GM21390 (cell line): ENCODE measurements at regions not wholly inside any gene's neighbourhood (a gene's known extent, or its start where the extent isn't known, plus 50 kb on each side); places are given as distances from the start of the nearest gene placed in this dataset.

Experiments used
- ATAC-seq: cut with Tn5 transposase; IDR thresholded peaks from one replicate; pipeline ENCODE4 v1.9.1; 2021; ENCODE audit not compliant: unreplicated experiment

DNA sequence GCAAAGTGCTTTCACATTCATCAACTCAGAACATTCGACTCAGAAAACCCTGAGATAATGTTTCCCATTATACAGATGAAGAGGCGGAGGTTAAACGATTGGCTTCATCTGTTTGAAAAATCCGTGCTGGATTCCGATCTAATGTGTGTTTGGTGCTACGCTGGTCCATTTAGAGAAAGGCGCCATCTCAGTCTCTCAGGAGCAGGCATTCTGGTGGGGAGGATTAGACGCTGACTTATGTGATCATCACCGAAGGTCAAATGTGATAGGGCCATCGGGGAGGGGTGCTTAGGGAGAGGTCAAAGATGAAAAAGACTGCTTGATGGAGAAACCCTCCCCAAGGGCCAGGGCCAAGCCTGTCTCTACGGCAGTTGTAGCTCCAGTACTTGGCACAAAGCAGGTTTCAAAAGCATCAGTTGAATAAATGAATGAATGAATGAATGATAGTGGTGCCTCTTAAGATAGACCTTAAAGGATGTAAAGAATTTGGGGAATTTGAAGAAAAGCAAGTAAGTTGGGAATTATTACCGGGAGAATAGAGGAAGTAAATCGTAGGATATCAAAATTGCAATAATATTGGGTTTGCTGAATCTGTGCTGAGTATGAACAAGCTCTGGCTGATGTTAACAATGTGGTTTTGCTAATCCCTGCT, 160.6 kb upstream of the SHB start:
- no peak for ATAC-seq

DNA sequence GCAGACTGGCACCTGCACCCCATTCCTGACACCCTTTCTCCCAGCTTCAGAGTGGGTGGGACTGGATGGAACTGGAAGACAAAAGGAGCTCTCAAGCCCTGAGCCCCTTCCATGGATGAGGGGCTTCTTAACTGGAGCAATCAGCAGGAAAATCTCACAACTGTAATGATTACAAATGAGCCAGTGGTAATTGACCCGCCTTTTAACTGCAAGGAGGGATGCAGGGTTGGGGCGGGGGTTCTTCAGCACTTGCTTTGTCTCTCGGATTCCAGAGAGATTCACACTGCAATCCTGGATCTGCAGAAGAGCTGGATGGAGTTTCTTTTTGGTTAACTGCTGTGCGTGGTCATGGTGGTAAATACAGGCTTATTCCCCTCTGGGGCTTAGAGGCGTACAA, 160.1 kb upstream of the SHB start:
- no peak for ATAC-seq

DNA sequence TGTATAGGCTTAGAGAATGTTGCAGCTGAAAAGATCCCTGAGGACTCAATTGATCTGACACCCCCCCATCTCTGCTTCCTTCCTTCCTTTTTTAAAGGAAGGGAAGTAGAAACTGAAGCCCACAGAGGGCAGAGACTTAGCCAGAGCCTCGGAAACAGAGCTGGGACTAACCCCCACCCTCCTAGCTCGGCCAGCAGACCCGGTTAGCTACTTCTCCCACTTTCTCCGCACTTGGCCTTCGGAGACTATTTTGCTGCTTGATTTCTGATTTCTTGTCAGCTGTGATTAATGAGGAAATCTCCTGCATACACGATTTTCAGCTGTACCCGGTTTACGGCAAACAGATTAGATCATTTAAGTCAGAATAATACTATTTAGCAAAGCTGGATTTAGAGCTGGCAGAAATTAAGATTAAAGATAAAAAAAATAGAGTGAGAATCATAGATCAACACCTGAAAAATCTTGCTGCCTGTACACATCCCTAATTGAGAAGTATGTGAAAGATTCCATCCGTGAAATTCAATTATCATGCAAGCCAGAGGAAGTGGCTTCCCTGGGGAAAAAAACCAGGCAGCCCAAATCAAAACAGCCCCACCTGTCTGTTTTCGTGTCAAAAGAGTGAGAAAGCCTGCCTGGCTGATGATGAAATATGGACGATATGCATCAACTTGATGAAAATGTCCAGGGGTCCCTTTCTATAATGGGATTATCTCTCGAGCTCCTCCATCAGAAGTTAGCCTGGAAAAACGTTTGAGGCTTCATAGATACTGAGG, 159.5 kb upstream of the SHB start:
- ATAC-seq: no peak

DNA sequence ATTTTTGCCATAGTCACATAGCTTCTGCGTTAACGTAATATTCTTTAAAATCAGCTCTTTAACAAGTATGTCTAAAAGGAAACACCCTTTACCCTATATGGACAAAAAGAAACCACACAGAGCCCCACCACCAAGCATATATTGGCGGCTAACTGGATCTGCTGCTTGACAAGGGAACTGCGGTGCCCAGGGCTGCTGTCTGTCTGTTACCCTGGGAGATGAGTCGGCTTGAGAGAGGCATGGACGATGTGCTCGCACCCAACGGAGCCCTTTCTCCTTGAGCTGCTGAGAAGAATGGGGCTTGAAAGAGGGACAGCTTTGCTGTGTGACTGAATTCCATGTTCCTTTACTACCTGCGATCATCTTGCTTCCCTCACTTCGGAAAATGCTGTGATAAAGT, 158.6 kb upstream of the SHB start:
- no peak for ATAC-seq

DNA sequence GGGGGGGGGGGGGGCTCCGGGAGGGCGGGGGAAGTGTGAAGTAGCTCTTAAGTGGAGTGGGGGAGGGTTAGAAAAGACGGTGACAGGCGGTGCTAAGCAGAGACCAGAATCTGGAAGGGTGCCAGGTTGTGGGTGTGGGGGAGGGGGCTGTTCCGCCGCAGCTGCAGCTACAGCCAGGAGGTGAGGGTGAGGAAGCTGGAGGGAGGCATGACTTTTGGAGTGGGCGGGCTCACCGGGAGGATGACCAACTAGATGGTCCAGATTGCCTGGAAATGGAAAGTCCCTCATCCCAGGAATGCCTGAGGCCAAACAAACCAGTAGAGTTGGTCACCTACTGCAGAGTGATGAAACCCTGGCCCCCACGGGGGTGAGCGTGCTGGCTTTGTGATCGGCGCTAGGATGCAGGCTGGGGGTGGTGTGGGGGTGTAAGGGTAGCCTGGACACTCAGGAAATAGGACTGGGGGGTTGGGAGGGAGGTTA, 158.1 kb upstream of the SHB start:
- no peak for ATAC-seq

DNA sequence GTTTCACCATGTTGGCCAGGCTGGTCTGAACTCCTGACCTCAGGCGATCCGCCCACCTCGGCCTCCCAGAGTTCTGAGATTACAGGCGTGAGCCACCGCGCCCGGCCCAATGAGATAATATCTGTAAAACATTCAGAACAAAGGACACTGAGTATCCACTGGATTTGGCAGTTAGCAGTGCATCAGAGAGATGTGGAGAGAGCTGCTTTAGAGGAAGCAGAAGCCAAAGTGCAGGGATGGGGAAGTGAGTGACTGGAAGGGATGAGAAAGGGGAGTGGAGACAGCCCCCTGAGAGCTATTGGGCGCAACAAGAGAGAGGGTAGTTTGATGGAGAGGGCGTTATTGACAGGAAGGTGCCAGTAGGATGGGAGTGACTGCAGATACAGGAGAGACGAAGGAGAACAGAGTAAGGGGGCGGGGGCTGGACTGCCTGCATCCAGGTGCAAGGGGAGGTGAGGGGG, 157.5 kb upstream of the SHB start:
- ATAC-seq: no peak

DNA sequence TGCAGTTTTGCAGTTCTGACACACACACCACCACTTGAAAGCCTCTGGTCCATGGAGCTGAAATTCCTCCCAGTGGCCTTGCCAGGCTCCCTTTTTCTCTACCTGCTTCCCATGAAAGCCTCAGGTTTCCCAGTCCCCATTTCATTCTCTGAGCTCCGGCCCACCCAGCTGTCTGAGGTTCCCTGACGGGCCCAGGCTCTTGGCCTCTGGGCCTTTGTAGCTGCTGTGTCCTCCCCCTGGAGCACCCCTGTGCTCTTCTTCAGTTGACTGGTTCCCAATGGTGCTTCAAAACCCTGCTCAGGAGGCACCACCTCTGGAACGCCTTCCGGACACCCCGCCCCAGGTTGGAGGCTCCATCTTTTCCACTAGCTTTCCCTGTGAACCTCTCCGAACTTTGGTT, 155.9 kb upstream of the SHB start:
- ATAC-seq: no peak

DNA sequence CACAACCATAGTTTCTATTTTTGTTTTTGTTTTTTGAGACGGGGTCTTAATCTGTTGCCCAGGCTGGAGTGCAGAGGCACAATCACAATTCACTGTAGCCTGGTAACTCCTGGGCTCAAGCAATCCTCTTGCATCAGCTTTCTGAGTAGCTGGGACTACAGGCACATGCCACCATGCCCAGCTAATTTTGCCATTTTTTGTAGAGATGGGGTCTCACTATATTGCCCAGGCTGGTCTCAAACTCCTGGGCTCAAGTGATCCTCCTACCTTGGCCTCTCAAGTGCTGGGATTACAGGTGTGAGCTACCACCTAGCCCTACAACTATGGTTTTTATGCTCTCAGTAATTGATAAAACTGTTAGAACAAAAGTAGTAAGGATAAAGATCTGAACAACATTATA, 147.5 kb upstream of the SHB start:
- ATAC-seq: no peak

DNA sequence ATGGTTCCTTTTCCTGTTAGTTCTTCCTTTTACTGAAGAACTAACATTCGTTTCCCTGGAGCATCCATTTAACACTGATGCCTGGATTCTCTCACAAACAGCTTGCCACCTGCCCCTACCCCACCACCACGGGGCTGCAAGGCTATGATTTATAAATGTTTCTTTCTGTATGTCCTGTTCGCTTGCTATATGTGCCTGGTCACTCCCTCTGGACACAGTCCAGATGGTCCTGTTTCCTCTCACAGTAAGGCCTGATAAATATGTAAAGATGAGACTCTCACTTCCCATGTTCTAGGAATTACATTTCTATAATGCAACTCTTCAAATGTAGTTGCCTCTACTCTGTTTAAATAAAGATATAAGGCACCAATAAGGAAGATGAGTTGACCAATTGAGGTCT, 146.4 kb upstream of the SHB start:
- no peak for ATAC-seq

DNA sequence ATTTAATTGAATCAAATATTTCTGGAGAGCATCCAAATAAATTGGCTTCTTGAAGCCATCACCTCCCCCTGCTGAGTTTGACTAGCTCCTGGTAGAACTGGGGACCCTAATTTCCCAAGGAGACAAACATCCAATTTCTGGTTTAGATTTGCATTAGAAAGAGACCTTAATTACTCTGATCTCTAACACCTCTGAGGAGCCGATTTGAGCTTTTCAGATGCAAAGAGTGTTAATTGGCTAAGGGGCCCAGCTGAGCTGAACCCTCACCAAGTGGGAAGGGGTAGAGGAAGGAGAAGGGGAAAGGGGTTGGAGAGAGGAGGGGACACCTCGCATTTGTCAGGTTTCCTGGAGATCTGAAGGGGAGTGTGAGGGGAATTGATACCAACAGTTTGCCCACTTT, 145.4 kb upstream of the SHB start:
- ATAC-seq: no peak

DNA sequence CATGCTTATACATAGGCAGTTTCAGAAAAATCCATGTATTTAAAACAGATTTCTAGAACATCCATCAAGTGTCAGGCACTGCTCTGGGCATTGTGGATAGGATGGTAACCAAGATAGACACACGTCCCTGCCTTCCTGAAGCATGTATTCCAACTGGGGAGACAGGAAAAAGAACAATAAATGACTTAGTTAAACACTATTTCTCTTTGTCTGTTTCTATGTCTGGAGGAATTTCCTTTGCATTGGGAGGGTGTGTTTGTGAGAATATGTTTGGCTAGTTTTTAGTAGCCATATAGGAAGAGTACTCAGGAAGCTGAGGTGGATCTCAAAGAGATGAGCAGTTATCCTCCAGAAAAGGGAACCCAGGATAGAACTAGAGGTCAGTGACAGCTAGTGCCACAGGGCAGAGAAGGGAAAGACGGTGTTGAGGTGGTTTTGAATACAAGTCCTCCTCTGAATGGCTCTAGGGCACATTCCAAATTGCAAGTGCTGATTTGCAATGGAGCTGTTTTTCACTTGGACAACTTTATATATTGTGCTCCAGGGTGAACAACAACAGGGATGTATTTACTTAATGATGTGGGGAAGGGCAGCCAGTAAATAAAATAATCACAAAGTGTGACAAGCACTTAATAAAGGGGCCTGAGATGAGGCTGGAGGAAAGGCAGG, 144.7 kb upstream of the SHB start:
- ATAC-seq: no peak

DNA sequence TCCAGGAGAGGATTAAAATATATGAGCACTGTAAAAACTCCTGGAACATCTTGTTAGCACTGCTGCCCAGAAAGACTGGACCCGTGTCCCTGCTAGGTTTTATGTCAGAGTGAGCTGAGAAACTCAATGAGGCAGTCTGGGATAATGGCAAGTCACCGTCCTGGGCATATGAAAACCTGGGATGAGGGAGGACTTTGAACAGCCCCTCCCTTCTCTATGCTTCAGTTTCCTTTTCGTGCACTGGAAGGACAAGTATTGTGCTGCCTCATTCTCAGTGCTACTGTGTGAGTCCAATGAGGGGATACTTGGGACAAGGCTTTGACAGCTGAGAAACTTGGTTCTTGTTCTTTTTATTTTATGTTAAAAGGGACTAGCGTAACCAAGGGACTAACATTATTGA, 143.0 kb upstream of the SHB start:
- ATAC-seq: no peak

DNA sequence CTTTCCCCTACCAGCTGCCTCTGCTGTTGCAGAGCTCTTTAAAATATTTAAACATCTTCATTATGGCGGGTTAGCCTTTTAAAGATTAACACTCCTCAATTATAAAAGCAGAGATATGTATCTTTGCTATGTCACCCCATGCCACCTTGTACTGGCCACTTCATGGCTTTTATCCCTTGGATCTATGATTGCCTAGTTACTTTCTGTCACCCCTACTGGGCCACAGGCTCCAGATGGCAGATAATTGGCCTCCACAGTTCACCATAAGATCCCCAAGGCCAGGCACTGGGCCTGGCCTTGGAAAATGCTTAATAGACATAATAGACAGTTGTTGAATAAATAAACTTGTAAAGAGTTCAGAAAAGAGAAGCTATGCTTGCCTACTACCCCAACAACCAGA, 142.0 kb upstream of the SHB start:
- no peak for ATAC-seq

DNA sequence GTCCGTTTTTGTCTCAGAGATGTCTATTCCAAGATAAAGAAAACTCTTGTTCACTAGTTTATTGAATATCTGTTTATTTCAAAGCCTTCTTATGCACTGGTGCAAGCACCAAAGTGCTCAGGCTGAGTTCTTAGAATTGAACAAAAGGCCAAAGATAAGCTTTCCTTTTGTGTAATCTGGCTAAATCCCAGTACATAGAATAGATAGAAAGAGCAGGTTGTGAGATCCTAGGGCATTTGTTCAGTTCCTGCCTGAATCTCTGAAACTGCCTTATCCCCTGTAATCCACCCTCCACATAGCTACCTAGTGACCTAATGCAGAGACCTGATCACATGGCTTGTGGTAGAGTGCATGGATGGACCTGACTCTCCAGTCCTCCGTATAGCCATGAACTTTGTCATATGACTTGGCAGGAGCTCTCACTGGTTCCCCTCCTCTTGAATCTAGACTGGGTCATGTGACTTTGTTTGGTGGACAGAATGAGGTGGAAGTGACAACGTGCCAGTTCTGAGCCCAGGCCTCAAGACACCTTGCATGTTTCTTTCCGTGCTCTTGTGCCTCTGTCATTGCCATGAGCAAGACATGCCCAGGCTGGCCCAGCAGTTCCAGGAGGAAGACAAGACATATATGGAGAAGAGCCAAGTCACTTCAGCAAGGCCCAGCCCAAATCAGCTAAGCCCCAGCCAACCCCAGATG, 139.3 kb upstream of the SHB start:
- ATAC-seq: no peak

DNA sequence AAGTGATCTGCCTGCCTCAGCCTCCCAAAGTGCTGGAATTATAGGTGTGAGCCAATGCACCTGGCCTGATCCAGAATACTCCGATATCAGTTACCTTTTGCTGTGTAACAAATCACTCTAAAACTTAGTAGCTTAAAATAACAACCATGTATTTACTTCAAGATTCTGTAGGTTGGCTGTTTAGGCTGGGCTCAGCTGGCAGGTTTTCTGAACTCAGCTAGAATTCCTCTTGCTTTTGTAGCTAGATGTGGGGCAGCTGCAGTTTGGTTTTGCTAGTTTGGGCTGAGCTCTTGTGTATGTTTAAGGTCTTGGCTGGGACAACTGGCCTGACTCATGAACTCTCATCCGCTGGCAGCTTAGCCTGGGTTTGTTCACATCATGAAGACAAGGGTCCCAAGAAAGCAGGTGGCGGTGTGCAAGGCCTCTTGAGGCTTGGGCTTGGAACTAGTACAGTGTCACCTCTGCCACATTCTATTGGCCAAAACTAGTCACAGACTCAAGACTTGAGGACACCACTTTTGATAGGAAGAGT, 138.3 kb upstream of the SHB start:
- no peak for ATAC-seq

DNA sequence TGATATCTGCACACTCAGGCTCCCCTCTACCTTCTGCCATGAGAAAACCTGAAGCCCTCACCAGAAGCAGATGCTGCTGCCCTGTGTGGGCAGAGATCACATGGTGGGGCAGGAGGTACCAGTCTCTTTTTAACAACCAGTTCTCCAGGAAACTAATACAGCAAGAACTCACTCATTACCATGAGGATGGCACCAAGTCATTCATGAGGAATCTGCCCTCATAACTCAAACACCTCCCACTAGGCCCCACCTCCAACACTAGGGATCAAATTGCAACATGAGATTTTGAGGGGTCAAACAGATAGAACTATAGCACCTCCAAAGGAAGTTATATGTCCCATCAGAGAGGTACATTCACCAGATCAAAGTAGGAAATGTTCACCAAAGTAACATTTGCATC, 136.3 kb upstream of the SHB start:
- ATAC-seq: no peak

DNA sequence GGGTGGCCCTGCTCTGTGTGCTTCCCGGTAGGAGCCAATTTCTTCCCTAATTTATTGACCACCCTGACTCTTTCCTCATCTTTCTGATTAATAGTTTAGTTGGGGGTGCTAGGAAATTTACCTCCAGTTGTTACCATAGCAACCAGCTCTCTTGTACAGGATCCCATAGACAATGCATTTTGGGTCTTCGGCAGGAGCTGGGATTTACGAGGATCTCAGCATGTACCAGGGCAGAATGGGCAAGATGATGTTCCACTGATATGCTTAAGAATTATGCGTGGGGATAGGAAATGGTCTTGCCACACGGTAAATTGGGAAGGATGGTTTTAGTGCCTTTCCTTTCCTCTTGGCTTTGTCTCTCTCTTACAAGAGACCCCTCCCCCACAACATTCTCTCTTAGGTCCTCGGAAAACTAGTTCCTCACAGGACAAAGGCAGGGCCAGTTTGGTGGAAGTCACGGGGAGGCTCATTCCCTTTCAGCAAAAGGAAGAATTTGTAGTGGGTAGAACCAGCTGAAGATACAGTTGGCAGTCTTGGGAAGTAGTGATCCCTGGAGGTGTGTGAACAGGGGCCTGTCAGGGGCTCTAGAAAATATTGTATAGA, 133.4 kb upstream of the SHB start:
- no peak for ATAC-seq

DNA sequence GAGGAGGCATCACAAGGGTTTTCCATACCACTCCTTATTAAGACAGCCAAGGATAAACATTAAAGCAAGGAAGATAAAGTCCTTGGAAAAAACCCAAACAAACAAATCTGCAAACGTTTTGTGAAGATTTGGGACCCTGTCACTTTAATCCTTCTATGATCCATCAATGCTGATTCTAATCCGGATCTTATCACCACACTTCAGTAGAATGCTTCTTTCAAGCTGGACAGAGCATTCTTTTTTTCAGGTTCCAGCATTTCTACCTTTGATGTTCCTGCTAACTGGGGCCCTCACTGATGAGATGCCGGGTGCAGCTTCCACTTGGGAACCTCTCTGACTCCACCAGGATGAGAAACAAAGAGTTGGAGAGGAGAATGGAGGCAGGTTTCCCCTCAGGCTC, 132.8 kb upstream of the SHB start:
- no peak for ATAC-seq

DNA sequence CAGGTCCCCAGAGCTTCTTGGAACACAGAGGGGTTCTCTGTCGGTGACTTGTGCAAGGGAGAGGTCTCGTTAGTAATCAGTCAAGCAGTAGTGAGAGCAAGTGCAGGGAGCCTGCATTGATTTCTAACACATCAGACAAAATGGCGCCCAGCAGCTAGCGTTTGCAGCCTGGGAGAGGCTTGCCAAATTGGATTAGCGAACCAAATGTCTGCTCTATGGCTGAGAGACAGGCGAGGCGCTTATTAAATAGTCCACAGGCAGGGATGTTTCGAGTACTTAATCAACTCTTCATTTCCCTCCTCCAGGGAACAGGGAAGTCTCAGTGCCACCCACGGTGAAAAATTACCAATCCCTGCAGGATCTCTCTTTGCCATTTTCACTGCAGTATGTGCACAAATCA, 131.4 kb upstream of the SHB start:
- no peak for ATAC-seq

DNA sequence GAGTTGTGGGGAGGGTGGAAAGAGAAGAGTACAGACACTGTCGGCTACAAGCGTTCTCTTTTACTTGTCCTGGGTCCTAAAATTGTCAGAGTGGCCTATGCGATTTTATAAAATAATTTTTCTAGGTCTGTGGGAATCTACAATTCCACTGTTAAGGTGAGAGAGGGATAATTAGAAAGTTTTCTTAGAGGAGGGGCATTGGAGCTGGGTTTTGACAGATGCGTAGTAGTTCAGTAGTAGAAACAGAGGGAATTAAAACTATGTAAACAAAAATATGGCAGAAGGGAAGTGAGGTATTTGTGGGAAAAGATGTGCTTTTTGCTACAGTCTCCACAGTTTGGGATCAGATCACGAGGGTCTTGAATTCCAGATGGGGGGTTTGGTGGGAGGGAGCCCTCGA, 129.1 kb upstream of the SHB start:
- ATAC-seq: no peak

DNA sequence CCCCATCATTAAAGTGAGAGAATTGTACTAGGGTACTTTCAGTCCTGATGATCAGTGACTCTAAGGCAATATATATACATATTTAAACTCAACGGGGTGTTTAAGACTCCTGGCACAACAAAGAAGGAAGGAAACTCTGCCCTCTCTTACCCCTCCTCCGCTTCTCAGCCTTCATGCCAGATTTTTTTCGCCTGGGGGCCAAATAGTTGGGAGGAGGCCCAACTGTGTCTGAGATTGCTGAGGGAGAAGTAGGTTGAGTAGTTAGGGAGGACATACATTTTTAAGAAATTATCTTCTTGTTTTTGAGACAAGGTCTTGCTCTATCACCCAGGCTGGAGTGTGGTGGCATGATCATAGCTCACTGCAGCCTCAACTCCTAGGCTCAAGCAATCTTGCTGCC, 127.7 kb upstream of the SHB start:
- ATAC-seq: no peak
